ENCODE measurements at regions not wholly inside any gene's neighbourhood (a gene's known extent, or its start where the extent isn't known, plus 50 kb on each side); places are given as distances from the start of the nearest gene placed in this dataset.

GRCh38 chr10:58921421-58921855 is 255.0 kb upstream of the PHYHIPL start:
- intact Hi-C loops (cut with DNase I; ENCODE audit: low total_unique reads) = no loop called here
- DNase-seq (ENCODE audit: low spot score in 2 of 2) = no peak
- 30 to 38% methylated on average over 2 of the region's 2 CpGs for WGBS, 2 donors
- TF ChIP-seq CTCF (IDR thresholded peaks at IDR 0.05) (no peak), POLR2A (IDR thresholded peaks at IDR 0.05) (no peak)
- H3K4me3 ChIP-seq (ENCODE audit: low read depth, poor library complexity, severe bottlenecking) = no peak overlapping the region

- intact Hi-C loops (cut with DNase I; ENCODE audit: low total_unique reads) = no loop called here
- no peak overlapping the region for H3K4me3 ChIP-seq (ENCODE audit: low read depth, poor library complexity, severe bottlenecking)
- 44 to 55% methylated on average over 2 of the region's 2 CpGs for WGBS, 2 donors
- TF ChIP-seq CTCF (IDR thresholded peaks at IDR 0.05) (no peak), POLR2A (IDR thresholded peaks at IDR 0.05) (no peak)
- no peak for DNase-seq (ENCODE audit: low spot score in 2 of 2)
These were observed 251.1 kb upstream of the PHYHIPL start for GRCh38 chr10:58925381-58925780.

- 61 to 76% methylated on average over 4 of the region's 4 CpGs for WGBS, 2 donors
- DNase-seq (ENCODE audit: low spot score in 2 of 2) = no peak
- intact Hi-C loops (cut with DNase I; ENCODE audit: low total_unique reads) = no loop called here
- H3K4me3 ChIP-seq (ENCODE audit: low read depth, poor library complexity, severe bottlenecking) = no peak overlapping the region
- no peak for TF ChIP-seq CTCF (IDR thresholded peaks at IDR 0.05)
- TF ChIP-seq POLR2A (IDR thresholded peaks at IDR 0.05) = no peak
These were observed 245.9 kb upstream of the PHYHIPL start for GRCh38 chr10:58930500-58930899.

GRCh38 chr10:58932126-58932525 is 244.3 kb upstream of the PHYHIPL start:
- WGBS, 2 donors = 90% methylated on average over 3 of the region's 3 CpGs
- no peak overlapping the region for H3K4me3 ChIP-seq (ENCODE audit: low read depth, poor library complexity, severe bottlenecking)
- no peak for DNase-seq (ENCODE audit: low spot score in 2 of 2)
- TF ChIP-seq CTCF (IDR thresholded peaks at IDR 0.05) (no peak), POLR2A (IDR thresholded peaks at IDR 0.05) (no peak)
- intact Hi-C loops (cut with DNase I; ENCODE audit: low total_unique reads) = no loop called here

- WGBS, 2 donors = 84% methylated on average over 5 of the region's 5 CpGs
- intact Hi-C loops (cut with DNase I; ENCODE audit: low total_unique reads) = no loop called here
- TF ChIP-seq POLR2A (IDR thresholded peaks at IDR 0.05) (no peak), CTCF (IDR thresholded peaks at IDR 0.05) (no peak)
- H3K4me3 ChIP-seq (ENCODE audit: low read depth, poor library complexity, severe bottlenecking) = no peak overlapping the region
- no peak for DNase-seq (ENCODE audit: low spot score in 2 of 2)
These were observed 243.7 kb upstream of the PHYHIPL start for GRCh38 chr10:58932577-58933314.

GRCh38 chr10:58936364-58936763 is 240.1 kb upstream of the PHYHIPL start:
- H3K4me3 ChIP-seq (ENCODE audit: low read depth, poor library complexity, severe bottlenecking) = no peak overlapping the region
- no peak for DNase-seq (ENCODE audit: low spot score in 2 of 2)
- intact Hi-C loops (cut with DNase I; ENCODE audit: low total_unique reads) = no loop called here
- TF ChIP-seq CTCF (IDR thresholded peaks at IDR 0.05) = no peak
- TF ChIP-seq POLR2A (IDR thresholded peaks at IDR 0.05) = no peak
- 90 to 93% methylated on average over 3 of the region's 3 CpGs for whole genome bisulfite sequencing, 2 donors
